T-helper 1 cell treated with Interleukin-12 subunit alpha and Interleukin-12 subunit beta and Interleukin-4 antibody, amounts not matched to agents 30 ng/mL and 1 ng/mL, for 36 hours (primary cell): ENCODE measurements at regions not wholly inside any gene's neighbourhood (a gene's known extent, or its start where the extent isn't known, plus 50 kb on each side); places are given as distances from the start of the nearest gene placed in this dataset.

Source experiments
- intact Hi-C: fragments of 100-400 bp; cut with micrococcal nuclease; formaldehyde crosslinking; loops from one replicate; pipeline ENCODE4 v1.15.1; 2024

GRCh38 chr5:39846144-39846543 lies 421.4 kb upstream of the DAB2 start:
- intact Hi-C loops: no loop called here

GRCh38 chr5:39843767-39844166 lies 419.0 kb upstream of the DAB2 start:
- intact Hi-C loops: no loop called here

GRCh38 chr5:39835371-39835770 lies 410.6 kb upstream of the DAB2 start:
- intact Hi-C loops: no loop called here

- intact Hi-C loops: no loop called here
These were observed 404.7 kb upstream of the DAB2 start for GRCh38 chr5:39829441-39829840.

GRCh38 chr5:39826051-39826450 lies 401.3 kb upstream of the DAB2 start:
- intact Hi-C loops: no loop called here

- intact Hi-C loops: no loop called here
These were observed 400.5 kb upstream of the DAB2 start for GRCh38 chr5:39825301-39825700.

- intact Hi-C loops: no loop called here
These were observed 397.2 kb upstream of the DAB2 start for GRCh38 chr5:39822020-39822419.

GRCh38 chr5:39816866-39817265 lies 392.1 kb upstream of the DAB2 start:
- intact Hi-C loops: no loop called here

- intact Hi-C loops: no loop called here
These were observed 391.5 kb upstream of the DAB2 start for GRCh38 chr5:39816156-39816845.

- intact Hi-C loops: no loop called here
These were observed 390.9 kb upstream of the DAB2 start for GRCh38 chr5:39815711-39816110.

GRCh38 chr5:39811381-39811780 lies 386.6 kb upstream of the DAB2 start:
- intact Hi-C loops: no loop called here

- intact Hi-C loops: no loop called here
These were observed 383.9 kb upstream of the DAB2 start for GRCh38 chr5:39808656-39809055.

- intact Hi-C loops: no loop called here
These were observed 376.5 kb upstream of the DAB2 start for GRCh38 chr5:39801306-39801705.

- intact Hi-C loops: no loop called here
These were observed 375.3 kb upstream of the DAB2 start for GRCh38 chr5:39800042-39800601.

- intact Hi-C loops: no loop called here
These were observed 374.5 kb upstream of the DAB2 start for GRCh38 chr5:39799242-39799641.

GRCh38 chr5:39794513-39795210 lies 369.9 kb upstream of the DAB2 start:
- intact Hi-C loops: no loop called here

GRCh38 chr5:39785410-39785809 lies 360.6 kb upstream of the DAB2 start:
- intact Hi-C loops: no loop called here

GRCh38 chr5:39783756-39784421 lies 359.1 kb upstream of the DAB2 start:
- intact Hi-C loops: no loop called here

GRCh38 chr5:39780347-39780746 lies 355.6 kb upstream of the DAB2 start:
- intact Hi-C loops: no loop called here

- intact Hi-C loops: no loop called here
These were observed 355.1 kb upstream of the DAB2 start for GRCh38 chr5:39779831-39780230.

GRCh38 chr5:39775797-39776365 lies 351.1 kb upstream of the DAB2 start:
- intact Hi-C loops: no loop called here
